Stimulated activated naive CD8-positive, alpha-beta T cell treated with anti-CD3 and anti-CD28 coated beads, Interleukin-15, Interleukin-2, amounts not matched to agents 100 U/mL and 50 U/mL, for 24 hours (primary cell): ENCODE measurements at regions not wholly inside any gene's neighbourhood (a gene's known extent, or its start where the extent isn't known, plus 50 kb on each side); places are given as distances from the start of the nearest gene placed in this dataset.

Source experiments
- ATAC-seq: fragments of 150-1000 bp; cut with Tn5 transposase; one replicate; pipeline ENCODE4 v1.10.0; 2021
- DNase-seq: peaks from one replicate; pipeline ENCODE4 v3.0.0; 2021

GRCh38 chr22:47589271-47590250, 827.1 kb downstream of the TBC1D22A start:
- ATAC-seq (no peak), DNase-seq (no peak)

DNA sequence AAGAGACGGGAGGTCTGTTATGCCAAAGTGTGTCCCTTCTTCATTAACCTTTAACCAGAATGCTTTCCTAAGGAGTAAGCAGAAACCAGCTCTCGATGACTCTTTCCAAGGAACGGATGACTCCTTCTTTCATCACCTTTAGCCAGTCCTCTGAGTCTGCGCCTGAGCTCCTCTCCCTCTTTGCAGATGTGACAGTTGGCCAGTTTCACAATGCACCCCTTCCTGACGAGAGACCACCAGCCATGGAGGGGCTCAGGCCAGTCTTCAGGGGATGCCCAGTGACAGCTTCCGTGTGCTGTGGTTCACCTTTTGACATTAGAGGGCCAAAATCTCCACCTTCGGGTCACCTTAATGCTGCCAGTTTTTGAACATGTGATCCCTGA, 826.1 kb downstream of the TBC1D22A start:
- no peak for DNase-seq
- no peak for ATAC-seq

DNA sequence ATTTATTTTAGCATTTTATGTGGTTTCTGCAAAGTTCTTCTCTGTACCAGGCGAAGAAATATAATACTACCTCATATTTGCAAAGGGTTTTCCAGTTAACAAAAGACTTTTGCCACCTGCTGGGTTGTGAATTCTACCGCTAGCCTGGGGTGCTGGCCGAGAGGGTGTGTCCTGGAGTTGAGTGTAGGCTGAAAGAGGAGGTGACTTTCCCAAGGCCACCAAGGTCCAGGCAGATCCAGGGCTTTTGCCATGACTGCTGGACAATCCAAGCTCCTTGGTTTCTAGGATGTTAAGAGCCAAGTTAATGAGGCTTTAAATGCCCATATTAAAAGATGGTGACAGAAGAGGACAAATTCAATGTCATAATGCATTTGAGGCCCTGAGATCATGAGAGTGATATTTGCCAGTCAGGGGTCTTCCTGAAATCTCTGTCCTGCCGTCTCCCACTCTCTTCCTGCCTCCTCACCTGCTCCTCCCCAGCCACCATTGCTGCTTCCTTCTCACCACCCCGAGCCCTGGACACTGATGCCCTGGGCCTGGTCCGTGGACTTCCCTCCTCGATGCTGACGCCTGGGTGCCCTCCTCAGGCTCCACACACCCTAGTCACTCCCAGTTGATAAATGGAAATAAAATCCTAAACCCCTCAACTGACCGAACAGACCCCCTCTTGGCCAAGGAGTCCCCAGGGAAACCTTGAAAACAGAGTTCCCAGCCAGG, 825.6 kb downstream of the TBC1D22A start:
- DNase-seq (no peak), ATAC-seq (no peak)

DNA sequence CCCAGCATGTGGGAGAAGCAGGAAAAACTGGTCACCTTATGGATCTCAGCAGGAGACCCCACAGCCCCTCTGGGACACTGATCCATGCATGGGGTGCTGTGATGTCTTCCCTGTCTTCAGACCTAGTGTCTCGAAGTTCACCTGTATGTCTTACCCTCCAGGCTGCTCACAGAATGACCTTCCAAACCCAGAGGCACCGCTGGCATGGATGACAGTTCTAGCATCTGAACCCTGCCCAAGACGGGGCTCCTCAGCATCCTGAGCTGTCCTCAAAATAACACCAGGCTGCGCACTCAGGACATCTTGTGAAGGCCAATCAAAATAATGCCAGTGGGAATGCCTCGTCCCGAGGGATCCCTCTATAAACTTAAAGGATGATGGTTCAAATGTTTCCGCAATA, 824.9 kb downstream of the TBC1D22A start:
- no peak for DNase-seq
- ATAC-seq = no peak

DNA sequence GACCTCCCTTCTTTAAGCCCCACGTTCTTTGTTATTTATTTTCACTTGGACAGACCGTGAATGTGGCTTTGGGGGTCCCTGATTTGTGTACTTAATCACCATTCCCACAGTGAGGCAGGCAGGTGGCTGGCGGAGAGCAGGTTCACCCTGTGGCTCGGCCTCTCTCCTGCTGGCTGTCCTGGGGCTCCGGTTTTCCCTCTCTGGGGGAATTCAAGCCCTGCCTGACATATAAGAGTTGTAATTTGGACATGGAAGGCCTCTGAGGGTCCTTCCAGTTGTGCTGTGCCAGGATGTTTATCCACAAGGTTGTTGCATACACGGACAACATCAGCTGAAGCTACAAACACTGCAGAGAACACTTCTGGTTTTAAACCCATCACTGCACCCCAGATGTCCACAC, 824.5 kb downstream of the TBC1D22A start:
- no peak for DNase-seq
- no peak for ATAC-seq

- ATAC-seq (no peak), DNase-seq (no peak)
Observed at GRCh38 chr22:47586038-47586437, 823.6 kb downstream of the TBC1D22A start.

DNA sequence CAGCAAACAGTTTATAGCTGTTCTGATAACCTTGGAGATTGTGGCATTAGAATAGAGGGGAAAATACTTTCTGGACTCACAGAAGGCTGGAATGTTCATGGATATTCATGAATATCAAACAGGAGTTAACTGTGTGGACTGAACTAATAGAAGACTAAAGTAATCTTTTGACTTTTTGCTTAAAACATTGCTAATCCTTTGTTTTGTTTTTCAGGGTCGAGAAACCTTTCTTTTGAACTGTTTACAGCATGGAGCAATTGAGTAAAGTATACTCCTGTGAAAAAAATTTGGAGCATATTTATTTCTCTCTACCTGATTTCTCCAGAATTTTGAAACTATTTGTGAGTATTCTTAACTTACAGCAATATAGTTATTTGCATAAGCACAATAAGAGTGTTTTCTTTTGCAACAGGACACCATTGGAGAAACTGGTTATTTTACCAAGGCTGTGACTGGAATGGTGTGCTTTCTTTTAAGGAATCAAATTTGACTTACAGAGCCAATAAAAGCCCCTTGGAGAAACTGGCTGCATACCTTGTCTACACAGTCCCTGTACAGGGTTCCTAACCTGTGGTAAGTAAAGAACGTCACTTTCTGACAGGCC, 821.6 kb downstream of the TBC1D22A start:
- DNase-seq (no peak), ATAC-seq (no peak)

- ATAC-seq = no peak
- DNase-seq = no peak
Observed at GRCh38 chr22:47582067-47582466, 819.6 kb downstream of the TBC1D22A start.

GRCh38 chr22:47580121-47580520, 817.7 kb downstream of the TBC1D22A start:
- no peak for ATAC-seq
- no peak for DNase-seq

DNA sequence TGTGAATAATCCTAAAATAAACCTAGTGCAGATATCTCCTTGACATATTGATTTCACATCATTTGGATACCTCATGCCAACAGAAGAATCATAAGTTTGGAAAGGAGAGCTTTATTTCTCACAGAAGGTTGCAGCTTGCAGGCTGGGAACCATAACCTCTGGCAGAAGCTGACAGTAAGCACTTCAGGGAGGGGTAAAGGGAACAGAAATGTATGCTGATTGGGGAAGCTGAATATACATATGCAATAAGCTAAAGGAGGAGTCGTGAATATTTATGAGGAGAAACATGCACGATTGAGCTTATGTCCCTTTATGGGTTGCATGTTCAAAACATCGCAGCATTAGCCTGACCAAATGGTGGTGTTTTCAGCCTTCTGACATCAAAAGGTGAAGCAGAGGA, 814.5 kb downstream of the TBC1D22A start:
- DNase-seq (no peak), ATAC-seq (no peak)

GRCh38 chr22:47575291-47575690, 812.8 kb downstream of the TBC1D22A start:
- no peak for ATAC-seq
- no peak for DNase-seq

DNA sequence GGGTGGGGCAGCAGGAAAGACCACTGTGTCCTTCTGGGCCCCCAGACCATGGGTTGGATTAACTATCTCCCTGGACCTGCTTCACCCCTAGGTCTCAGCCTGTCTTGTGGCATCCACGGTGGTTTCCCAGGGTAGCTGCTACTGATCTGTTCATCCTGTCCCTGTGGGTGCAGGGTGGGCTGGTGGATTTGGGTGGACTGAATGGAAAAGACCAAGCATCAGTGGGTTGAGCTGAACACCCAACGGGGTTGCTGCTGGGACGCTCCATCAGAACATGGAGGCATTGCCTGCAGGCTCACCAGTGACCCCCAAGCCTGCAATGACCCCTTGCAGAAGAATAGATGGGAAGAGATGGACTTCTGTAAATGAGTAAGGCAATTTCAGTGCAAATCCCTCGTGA, 812.1 kb downstream of the TBC1D22A start:
- DNase-seq (no peak), ATAC-seq (no peak)

DNA sequence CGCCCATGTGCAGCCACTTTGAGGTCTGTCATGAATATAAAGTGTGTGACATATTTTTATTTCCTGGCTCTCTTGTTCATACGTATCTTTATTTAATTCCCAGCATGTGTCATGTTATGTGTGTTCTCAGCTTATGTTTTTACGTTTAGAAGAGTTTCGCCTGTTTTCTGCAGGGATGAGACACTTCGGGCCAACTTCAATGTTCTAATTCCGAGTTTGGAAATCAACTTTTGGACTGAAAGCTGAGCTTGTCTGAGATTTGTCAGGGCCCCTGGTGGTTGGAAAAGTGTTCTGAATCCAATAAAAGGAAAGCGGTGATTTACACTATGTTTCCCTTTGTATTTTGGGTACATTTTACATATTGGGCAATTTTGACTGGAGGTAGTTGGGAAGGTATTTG, 810.7 kb downstream of the TBC1D22A start:
- DNase-seq = no peak
- ATAC-seq = no peak

GRCh38 chr22:47572443-47572842, 810.0 kb downstream of the TBC1D22A start:
- ATAC-seq = no peak
- no peak for DNase-seq

- ATAC-seq = no peak
- DNase-seq = no peak
Observed at GRCh38 chr22:47571616-47572015, 809.2 kb downstream of the TBC1D22A start.

GRCh38 chr22:47570851-47571250, 808.4 kb downstream of the TBC1D22A start:
- DNase-seq (no peak), ATAC-seq (no peak)

DNA sequence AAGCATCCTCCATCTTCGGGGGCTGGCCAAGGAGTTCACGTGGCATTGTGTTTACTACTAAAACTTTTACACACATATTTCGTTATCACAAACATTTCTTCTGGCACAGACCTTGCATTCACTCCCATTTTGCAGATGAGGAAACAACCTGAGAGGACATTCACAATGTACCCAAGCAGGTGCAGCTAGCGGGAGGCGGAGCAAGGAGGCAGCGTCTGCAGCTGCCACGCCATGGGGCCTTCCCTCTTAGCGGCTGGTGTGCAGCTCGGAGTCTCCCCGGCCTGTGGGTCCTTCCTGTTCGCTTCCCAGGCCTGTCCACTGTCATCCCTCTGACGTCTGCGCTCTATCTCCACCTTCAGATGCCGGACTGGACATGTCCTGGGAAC, 807.8 kb downstream of the TBC1D22A start:
- DNase-seq (no peak), ATAC-seq (no peak)

DNA sequence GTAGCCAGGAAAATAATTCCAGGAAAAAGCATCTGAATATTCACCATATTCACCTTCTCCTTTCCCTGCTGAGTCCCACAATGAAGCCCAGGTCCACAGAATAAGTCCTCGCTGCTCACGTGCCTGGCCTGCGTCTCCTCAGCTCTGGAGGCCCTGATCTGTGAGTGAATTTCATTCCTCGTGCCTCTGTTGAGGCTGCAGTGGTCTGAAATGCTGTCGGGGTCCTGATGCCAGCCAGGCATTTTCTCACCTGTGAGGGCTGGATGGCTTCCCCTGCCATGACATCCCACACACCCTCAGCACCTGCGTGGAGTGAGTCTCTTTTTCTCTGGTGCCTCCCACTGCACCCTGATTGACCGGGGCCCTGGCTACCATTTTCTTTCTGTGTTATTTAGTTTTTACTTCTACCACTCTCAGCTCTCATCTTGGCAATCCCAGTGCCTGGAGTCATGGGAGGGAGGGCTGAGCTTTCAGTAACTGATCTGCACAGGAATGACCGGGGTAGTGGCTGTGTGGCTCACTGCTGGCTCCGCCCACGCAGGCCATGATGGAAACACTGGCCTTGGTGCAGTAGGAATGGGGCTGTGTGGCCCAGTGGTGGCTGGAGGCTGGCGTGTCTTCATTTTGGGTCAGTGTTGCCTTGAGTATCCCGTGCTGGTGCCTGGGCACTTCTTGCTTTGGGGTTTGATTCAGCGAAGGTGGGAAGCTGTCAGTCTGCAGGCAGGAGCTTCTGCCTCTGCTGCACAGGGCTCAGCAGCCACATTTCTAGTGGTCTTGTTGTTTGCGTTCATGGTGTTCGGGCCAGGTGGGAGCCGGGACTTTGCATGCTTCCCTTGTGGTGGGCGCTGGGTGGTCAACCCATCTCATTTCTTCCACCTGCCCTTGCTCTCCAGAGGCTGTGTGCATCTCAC, 807.2 kb downstream of the TBC1D22A start:
- ATAC-seq (peak; percentile 19), DNase-seq (no peak)

GRCh38 chr22:47568700-47569099, 806.2 kb downstream of the TBC1D22A start:
- DNase-seq (no peak), ATAC-seq (no peak)

GRCh38 chr22:47567126-47568090, 805.0 kb downstream of the TBC1D22A start:
- no peak for ATAC-seq
- DNase-seq = no peak

GRCh38 chr22:47566491-47566890, 804.0 kb downstream of the TBC1D22A start:
- DNase-seq (no peak), ATAC-seq (no peak)
